ENCODE measurements at regions not wholly inside any gene's neighbourhood (a gene's known extent, or its start where the extent isn't known, plus 50 kb on each side); places are given as distances from the start of the nearest gene placed in this dataset.
"Not testable (repeated sequence)": the region's sequence is repeated elsewhere in the genome, so short reads cannot be mapped to it uniquely, and the experiment has no call there.

DNA sequence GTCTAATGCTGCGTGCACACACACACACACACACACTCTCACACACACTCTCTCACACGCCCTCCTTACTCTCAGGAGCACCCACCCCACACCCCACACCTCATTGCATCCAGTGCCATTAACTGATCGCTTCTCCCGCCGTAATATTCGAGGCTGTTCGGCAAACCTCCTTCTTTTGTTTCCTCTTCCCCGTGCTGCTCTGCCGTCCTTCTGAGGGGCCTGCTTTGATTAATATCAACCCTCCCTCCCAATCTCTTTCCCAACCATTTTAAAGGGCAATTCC is 156.2 kb upstream of the TNRC6C start:
- Histone ChIP-seq H3K27me3 (no peaks in the 10 kb centered on the region), H3K9me3 (no peaks in the 10 kb centered on the region), H3K27ac (no peak overlapping the region), H3K36me3 (no peaks in the 10 kb centered on the region), H3K4me3 (no peak overlapping the region), H3K4me1 (peaks cover 0 to 14% of the 10 kb centered on the region in 2 donors)
- DNase-seq (ENCODE audit: low spot score) = no peak
- TF ChIP-seq, protein P1, sequence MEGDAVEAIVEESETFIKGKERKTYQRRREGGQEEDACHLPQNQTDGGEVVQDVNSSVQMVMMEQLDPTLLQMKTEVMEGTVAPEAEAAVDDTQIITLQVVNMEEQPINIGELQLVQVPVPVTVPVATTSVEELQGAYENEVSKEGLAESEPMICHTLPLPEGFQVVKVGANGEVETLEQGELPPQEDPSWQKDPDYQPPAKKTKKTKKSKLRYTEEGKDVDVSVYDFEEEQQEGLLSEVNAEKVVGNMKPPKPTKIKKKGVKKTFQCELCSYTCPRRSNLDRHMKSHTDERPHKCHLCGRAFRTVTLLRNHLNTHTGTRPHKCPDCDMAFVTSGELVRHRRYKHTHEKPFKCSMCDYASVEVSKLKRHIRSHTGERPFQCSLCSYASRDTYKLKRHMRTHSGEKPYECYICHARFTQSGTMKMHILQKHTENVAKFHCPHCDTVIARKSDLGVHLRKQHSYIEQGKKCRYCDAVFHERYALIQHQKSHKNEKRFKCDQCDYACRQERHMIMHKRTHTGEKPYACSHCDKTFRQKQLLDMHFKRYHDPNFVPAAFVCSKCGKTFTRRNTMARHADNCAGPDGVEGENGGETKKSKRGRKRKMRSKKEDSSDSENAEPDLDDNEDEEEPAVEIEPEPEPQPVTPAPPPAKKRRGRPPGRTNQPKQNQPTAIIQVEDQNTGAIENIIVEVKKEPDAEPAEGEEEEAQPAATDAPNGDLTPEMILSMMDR (IDR thresholded peaks at IDR 0.05) = no peak

DNA sequence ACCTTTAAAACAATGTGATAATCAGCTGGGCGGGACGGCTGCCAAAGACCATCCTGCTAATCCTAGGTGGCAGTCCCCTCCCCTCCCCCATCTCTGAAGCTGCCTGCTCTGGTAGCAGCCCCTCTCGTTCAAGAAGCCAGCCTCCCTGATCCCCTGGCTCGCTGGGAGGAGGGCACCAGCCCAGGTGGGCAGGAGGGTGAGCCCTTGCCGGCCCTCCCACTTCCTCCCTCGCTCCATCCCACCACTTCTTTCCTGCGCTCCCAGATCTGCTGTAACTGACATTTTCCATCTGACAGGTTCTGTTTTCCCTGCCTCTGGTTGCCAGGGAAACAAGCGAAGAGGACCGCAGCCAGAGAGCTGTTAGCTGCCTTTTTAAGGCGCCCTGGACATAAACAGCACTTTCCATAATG is 155.7 kb upstream of the TNRC6C start:
- Histone ChIP-seq H3K4me3 (peak overlapping the region in 1 of 2 donors; percentile 10), H3K9me3 (no peaks in the 10 kb centered on the region), H3K27me3 (no peaks in the 10 kb centered on the region), H3K4me1 (peaks cover 0 to 14% of the 10 kb centered on the region in 2 donors), H3K27ac (no peak overlapping the region), H3K36me3 (no peaks in the 10 kb centered on the region)
- no peak for DNase-seq (ENCODE audit: low spot score)
- TF ChIP-seq, protein P1 (IDR thresholded peaks at IDR 0.05) = no peak

DNA sequence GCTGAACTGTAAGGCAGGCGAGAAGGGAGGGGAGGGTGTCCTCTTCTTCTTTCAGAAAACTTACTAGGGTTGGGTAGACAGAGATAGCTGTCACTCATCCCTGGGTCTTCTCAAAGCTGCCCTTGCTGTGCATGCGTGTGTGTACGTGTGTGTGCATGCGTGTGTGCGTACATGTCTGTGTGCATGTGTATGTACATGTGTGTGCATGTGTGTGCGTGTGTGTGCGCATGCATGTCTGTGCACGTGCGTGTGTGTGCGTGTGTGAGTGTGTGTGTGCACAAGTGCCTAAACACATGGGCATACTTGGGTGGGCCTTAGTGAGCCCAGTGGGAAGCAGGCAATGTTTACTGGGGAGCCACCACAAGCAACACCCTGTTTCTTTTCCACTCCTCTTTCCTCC is 154.8 kb upstream of the TNRC6C start:
- no peaks in the 10 kb centered on the region for H3K36me3 ChIP-seq
- no peaks in the 10 kb centered on the region for H3K27me3 ChIP-seq
- H3K9me3 ChIP-seq = no peaks in the 10 kb centered on the region
- peaks cover 0 to 14% of the 10 kb centered on the region in 2 donors for H3K4me1 ChIP-seq
- H3K27ac ChIP-seq = no peak overlapping the region
- no peak for DNase-seq (ENCODE audit: low spot score)
- TF ChIP-seq, protein P1 (IDR thresholded peaks at IDR 0.05) = no peak
- no peak overlapping the region for H3K4me3 ChIP-seq

DNA sequence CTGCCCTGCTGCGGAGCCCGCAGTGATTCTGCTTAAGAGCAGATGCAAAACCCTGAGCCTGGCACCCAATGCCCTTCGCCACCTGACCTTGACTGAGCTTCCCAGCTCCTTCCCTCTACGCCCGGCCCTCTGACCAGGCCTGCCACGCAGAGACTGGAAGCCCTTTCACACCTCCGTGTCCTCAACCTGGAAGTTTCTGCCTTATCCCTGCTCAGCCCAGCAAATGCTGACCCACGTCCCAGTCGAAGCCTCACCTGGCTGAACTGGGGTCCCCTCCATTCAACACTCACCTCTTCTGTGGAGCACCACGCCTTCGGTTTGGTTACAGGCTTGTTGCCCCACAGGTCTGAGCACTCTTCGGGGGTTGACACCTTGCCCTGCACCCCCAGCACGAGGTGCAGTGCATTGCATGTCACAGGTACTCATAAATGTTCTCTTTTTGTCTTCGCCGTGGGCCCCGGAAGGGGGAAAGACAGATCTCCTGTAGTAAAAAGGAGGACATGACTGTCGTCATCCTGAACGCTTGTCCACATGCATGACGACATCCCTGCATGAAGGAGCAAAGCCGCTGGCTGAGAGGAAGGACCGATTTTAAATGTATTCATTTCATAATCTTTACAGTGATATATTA is 153.6 kb upstream of the TNRC6C start:
- Histone ChIP-seq H3K36me3 (no peaks in the 10 kb centered on the region), H3K27ac (no peak overlapping the region), H3K4me3 (no peak overlapping the region), H3K27me3 (no peaks in the 10 kb centered on the region), H3K4me1 (peaks cover 0 to 14% of the 10 kb centered on the region in 2 donors), H3K9me3 (no peaks in the 10 kb centered on the region)
- TF ChIP-seq, protein P1 (IDR thresholded peaks at IDR 0.05) = no peak
- no peak for DNase-seq (ENCODE audit: low spot score)

DNA sequence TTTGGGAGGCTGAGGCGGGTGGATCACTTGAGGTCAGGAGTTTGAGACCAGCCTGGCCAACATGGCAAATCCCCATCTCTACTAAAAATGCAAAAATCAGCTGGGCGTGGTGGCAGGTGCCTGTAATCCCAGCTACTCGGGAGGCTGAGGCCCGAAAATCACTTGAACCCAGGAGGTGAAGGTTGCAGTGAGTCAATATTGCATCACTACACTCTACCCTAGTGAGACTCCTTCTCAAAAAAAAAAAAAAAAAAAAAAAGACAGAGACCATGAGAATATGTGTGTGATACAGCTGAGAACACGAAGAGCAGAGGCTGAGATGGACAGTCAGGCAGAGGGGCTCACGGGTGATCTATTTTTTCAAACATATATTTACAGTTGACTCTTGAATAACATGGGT is 152.5 kb upstream of the TNRC6C start:
- not testable (repeated sequence) for DNase-seq (ENCODE audit: low spot score); H3K27ac ChIP-seq; H3K9me3 ChIP-seq; H3K27me3 ChIP-seq; H3K4me3 ChIP-seq; H3K36me3 ChIP-seq
- peaks cover 3 to 24% of the 10 kb centered on the region in 2 donors for H3K4me1 ChIP-seq

DNA sequence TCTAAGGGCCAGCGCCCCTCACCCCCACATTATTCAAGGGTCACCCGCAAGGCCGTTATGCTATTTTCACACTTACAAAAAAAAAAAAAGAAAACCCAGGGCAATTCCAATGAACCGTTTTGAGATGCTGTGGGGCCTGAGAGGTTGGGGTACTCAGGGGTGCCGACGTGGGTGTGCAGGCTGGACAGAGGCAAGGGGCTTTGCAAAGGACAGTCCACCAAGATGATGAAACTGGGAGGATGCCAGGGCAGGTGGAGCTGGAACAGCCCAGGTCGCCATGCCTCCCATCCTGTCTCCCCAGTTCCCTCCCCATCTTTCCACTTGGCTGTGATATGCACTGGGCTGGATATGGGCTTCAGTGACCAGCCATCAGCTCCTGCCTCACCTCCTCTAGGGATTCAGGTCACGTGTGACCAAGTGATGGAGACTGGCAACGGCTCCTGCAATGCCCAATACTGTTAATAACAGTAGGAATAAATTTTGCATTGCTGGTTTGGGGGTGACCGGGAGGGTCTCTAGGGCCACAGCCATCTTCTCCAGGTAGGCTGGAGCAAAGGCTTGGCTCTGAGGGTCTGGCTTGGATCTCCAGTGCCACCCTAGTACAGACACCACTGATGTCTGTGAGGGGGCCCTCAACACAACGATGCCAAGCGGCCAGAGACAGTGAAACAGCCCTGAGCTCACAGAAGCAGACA is 151.3 kb upstream of the TNRC6C start:
- Histone ChIP-seq H3K36me3 (no peaks in the 10 kb centered on the region), H3K4me3 (no peak overlapping the region), H3K4me1 (peaks cover 5 to 35% of the 10 kb centered on the region in 2 donors), H3K9me3 (no peaks in the 10 kb centered on the region), H3K27ac (no peak overlapping the region), H3K27me3 (no peaks in the 10 kb centered on the region)
- TF ChIP-seq, protein P1 (IDR thresholded peaks at IDR 0.05) = no peak
- no peak for DNase-seq (ENCODE audit: low spot score)

Measured in right atrium auricular region (tissue), 2 donors.